ENCODE measurements at regions not wholly inside any gene's neighbourhood (a gene's known extent, or its start where the extent isn't known, plus 50 kb on each side); places are given as distances from the start of the nearest gene placed in this dataset.

DNA sequence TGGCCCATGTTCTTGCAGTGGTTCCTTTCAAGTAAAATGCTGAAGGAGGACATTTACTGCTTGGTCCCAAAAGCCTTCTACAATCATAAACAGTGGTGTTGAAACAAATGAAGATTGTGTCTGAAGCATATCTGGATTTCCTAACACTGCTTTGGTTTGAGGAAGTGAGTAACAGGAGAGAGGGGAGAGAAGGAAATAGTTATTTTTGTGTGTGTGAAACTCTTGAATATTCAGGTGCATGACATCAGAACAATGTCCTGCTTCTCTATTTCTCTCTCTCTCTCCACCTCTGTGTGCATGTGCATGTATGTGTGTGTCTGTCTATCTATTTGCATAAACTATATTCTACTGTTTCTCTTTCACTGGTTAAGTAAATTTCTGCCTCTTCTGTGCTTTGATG, 61.4 kb upstream of the TNFSF18 start:
- TF ChIP-seq PAX5 (IDR thresholded peaks at IDR 0.05; ENCODE audit: insufficient read depth, low read length, severe bottlenecking) (no peak), POLR2A (IDR thresholded peaks at IDR 0.05; ENCODE audit: low read depth, low read length) (no peak), SPI1 (IDR thresholded peaks at IDR 0.05; ENCODE audit: low read depth, low read length) (peak; percentile 93), POLR2AphosphoS5 (IDR thresholded peaks at IDR 0.05; ENCODE audit: low read depth, low read length) (no peak), TAF1 (IDR thresholded peaks at IDR 0.05; ENCODE audit: low read depth, low read length) (no peak)
